Thymus (tissue), 11 donors: ENCODE measurements at regions not wholly inside any gene's neighbourhood (a gene's known extent, or its start where the extent isn't known, plus 50 kb on each side); places are given as distances from the start of the nearest gene placed in this dataset.

Source experiments
- DNase-seq, 9 donors: peaks; one replicate each; pipeline ENCODE4 v3.0.0-alpha.2; 2013; ENCODE audit warnings: low spot score in 9 of 9, low read depth in 6 of 9, missing footprints in 1 of 9
- H3K27ac ChIP-seq, 2 donors: one replicate each; pipeline ENCODE4 v1.5.1; 2013; ENCODE audit warnings: control low read depth in 1 of 2, low read depth in 1 of 2, low read length in 1 of 2, mild to moderate bottlenecking in 1 of 2, moderate library complexity in 1 of 2
- H3K27me3 ChIP-seq, 2 donors: one replicate each; pipeline ENCODE4 v1.5.1; 2013; ENCODE audit warnings: low read length in 1 of 2; ENCODE audit not compliant: control insufficient read depth in 2 of 2, insufficient read depth in 1 of 2
- H3K36me3 ChIP-seq, 2 donors: one replicate each; pipeline ENCODE4 v1.5.1; 2013; ENCODE audit warnings: low read length in 1 of 2, mild to moderate bottlenecking in 1 of 2, moderate library complexity in 1 of 2; ENCODE audit not compliant: control insufficient read depth in 2 of 2, insufficient read depth in 2 of 2
- H3K4me1 ChIP-seq, 2 donors: one replicate each; pipeline ENCODE4 v1.5.1; 2013; ENCODE audit warnings: low read length in 2 of 2; ENCODE audit not compliant: control insufficient read depth in 2 of 2, insufficient read depth in 2 of 2
- H3K4me3 ChIP-seq, 2 donors: one replicate each; pipeline ENCODE4 v1.5.1; 2013; ENCODE audit warnings: low read length in 2 of 2, control low read depth in 1 of 2, mild to moderate bottlenecking in 1 of 2
- H3K9me3 ChIP-seq, 2 donors: one replicate each; pipeline ENCODE4 v1.5.1; 2013; ENCODE audit warnings: low read length in 1 of 2, mild to moderate bottlenecking in 1 of 2; ENCODE audit not compliant: control insufficient read depth in 2 of 2, insufficient read depth in 1 of 2
- WGBS: extraction: QIAGEN DNeasy Blood & Tissue Kit; methylation state at CpG from one replicate; pipeline ENCODE4 v1.1.7; 2013; 5-methylcytosine and 5-hydroxymethylcytosine counted together
- donor health status: healthy.

- Histone ChIP-seq H3K27me3 (no peaks in the 10 kb centered on the region), H3K4me3 (no peak overlapping the region), H3K36me3 (no peaks in the 10 kb centered on the region), H3K27ac (no peak overlapping the region), H3K4me1 (no peaks in the 10 kb centered on the region), H3K9me3 (peaks cover 0 to 5% of the 10 kb centered on the region in 2 donors)
- WGBS, result 97% methylated on average over 1 of the region's 1 CpG
- DNase-seq, result no peak
Observed at GRCh38 chr5:29170599-29170998, 2022.9 kb upstream of the CDH6 start.

GRCh38 chr5:29169886-29170285 lies 2023.6 kb upstream of the CDH6 start:
- DNase-seq, result no peak
- H3K9me3 ChIP-seq, result peaks cover 0 to 5% of the 10 kb centered on the region in 2 donors
- no peaks in the 10 kb centered on the region for H3K36me3 ChIP-seq
- WGBS, result 67% methylated on average over 2 of the region's 2 CpGs
- H3K27me3 ChIP-seq, result no peaks in the 10 kb centered on the region
- no peak overlapping the region for H3K4me3 ChIP-seq
- no peak overlapping the region for H3K27ac ChIP-seq
- no peaks in the 10 kb centered on the region for H3K4me1 ChIP-seq

- Histone ChIP-seq H3K36me3 (no peaks in the 10 kb centered on the region), H3K27me3 (no peaks in the 10 kb centered on the region), H3K9me3 (no peaks in the 10 kb centered on the region), H3K4me3 (no peak overlapping the region), H3K4me1 (no peaks in the 10 kb centered on the region), H3K27ac (no peak overlapping the region)
- no peak for DNase-seq
- 87% methylated on average over 1 of the region's 1 CpG for WGBS
Observed at GRCh38 chr5:29162297-29162696, 2031.2 kb upstream of the CDH6 start.

GRCh38 chr5:29161399-29162291 lies 2031.8 kb upstream of the CDH6 start:
- Histone ChIP-seq H3K9me3 (no peaks in the 10 kb centered on the region), H3K36me3 (no peaks in the 10 kb centered on the region), H3K27ac (no peak overlapping the region), H3K27me3 (no peaks in the 10 kb centered on the region), H3K4me1 (no peaks in the 10 kb centered on the region), H3K4me3 (no peak overlapping the region)
- 89% methylated on average over 1 of the region's 1 CpG for WGBS
- no peak for DNase-seq

GRCh38 chr5:29157975-29158374 lies 2035.5 kb upstream of the CDH6 start:
- H3K4me3 ChIP-seq, result no peak overlapping the region
- H3K27ac ChIP-seq, result no peak overlapping the region
- no peaks in the 10 kb centered on the region for H3K36me3 ChIP-seq
- 95% methylated on average over 1 of the region's 1 CpG for WGBS
- no peak for DNase-seq
- no peaks in the 10 kb centered on the region for H3K27me3 ChIP-seq
- no peaks in the 10 kb centered on the region for H3K4me1 ChIP-seq
- no peaks in the 10 kb centered on the region for H3K9me3 ChIP-seq

- no peaks in the 10 kb centered on the region for H3K4me1 ChIP-seq
- DNase-seq, result no peak
- H3K27ac ChIP-seq, result no peak overlapping the region
Observed at GRCh38 chr5:29150840-29151239, 2042.6 kb upstream of the CDH6 start.

GRCh38 chr5:29148581-29148980 lies 2044.9 kb upstream of the CDH6 start:
- Histone ChIP-seq H3K9me3 (no peaks in the 10 kb centered on the region), H3K4me1 (no peaks in the 10 kb centered on the region), H3K27ac (no peak overlapping the region), H3K4me3 (no peak overlapping the region), H3K27me3 (no peaks in the 10 kb centered on the region), H3K36me3 (no peaks in the 10 kb centered on the region)
- WGBS, result 73% methylated on average over 2 of the region's 2 CpGs
- DNase-seq, result no peak

More at GRCh38 chr5:29150840-29151239, 2042.6 kb upstream of the CDH6 start:
- Histone ChIP-seq H3K9me3 (no peaks in the 10 kb centered on the region), H3K4me3 (no peak overlapping the region), H3K27me3 (no peaks in the 10 kb centered on the region), H3K36me3 (no peaks in the 10 kb centered on the region)
- WGBS, result 74% methylated on average over 2 of the region's 2 CpGs

- Histone ChIP-seq H3K4me1 (no peaks in the 10 kb centered on the region), H3K4me3 (no peak overlapping the region), H3K9me3 (no peaks in the 10 kb centered on the region), H3K27ac (no peak overlapping the region), H3K27me3 (no peaks in the 10 kb centered on the region), H3K36me3 (no peaks in the 10 kb centered on the region)
- no peak for DNase-seq
- 91% methylated on average over 3 of the region's 3 CpGs for WGBS
Observed at GRCh38 chr5:29148073-29148472, 2045.4 kb upstream of the CDH6 start.

- Histone ChIP-seq H3K9me3 (no peaks in the 10 kb centered on the region), H3K27me3 (no peaks in the 10 kb centered on the region), H3K4me3 (no peak overlapping the region), H3K4me1 (no peaks in the 10 kb centered on the region), H3K27ac (no peak overlapping the region), H3K36me3 (no peaks in the 10 kb centered on the region)
- 65% methylated on average over 1 of the region's 1 CpG for WGBS
- DNase-seq, result no peak
Observed at GRCh38 chr5:29143266-29143665, 2050.2 kb upstream of the CDH6 start.
